ENCODE measurements at regions not wholly inside any gene's neighbourhood (a gene's known extent, or its start where the extent isn't known, plus 50 kb on each side); places are given as distances from the start of the nearest gene placed in this dataset.

GRCh38 chr9:84111726-84112125, 131.1 kb downstream of the RMI1 start:
- TF ChIP-seq MYC (IDR thresholded peaks at IDR 0.05; ENCODE audit: low read depth, low read length) (no peak), FOS (IDR thresholded peaks at IDR 0.05; ENCODE audit: borderline replicate concordance, insufficient read depth, low read length) (no peak), POLR2A (IDR thresholded peaks at IDR 0.05; ENCODE audit: low read depth, low read length) (no peak), POLR2AphosphoS5 (IDR thresholded peaks at IDR 0.05; ENCODE audit: insufficient read depth, low read depth, low read length) (no peak), GATA2 (IDR thresholded peaks at IDR 0.05; ENCODE audit: insufficient read depth, insufficient read length, low read depth, low read length) (no peak), EZH2 (IDR thresholded peaks at IDR 0.05; ENCODE audit: borderline replicate concordance, low read depth, low read length, severe bottlenecking) (no peak), MAX (IDR thresholded peaks at IDR 0.05; ENCODE audit: insufficient read depth, insufficient read length) (no peak), JUN (IDR thresholded peaks at IDR 0.05; ENCODE audit: borderline replicate concordance, insufficient read depth, insufficient read length, low read depth) (no peak), CTCF (IDR thresholded peaks at IDR 0.05; ENCODE audit: extremely low read depth in 1 of 2, insufficient read depth in 1 of 2, low read depth in 1 of 2, low read length in 2 of 2) (no peak)
- dilution Hi-C loops (cut with MboI; ENCODE audit: extremely low pct_ligation_motif_present, low sequenced_read_pairs) (no loop called here), intact Hi-C loops (cut with micrococcal nuclease) (no loop called here)
- no peak overlapping the region for H3K4me2 ChIP-seq (ENCODE audit: insufficient read depth, low read length)
- BruUV-seq (replicated peaks) = no TSS peak
- H3K4me3 ChIP-seq (replicated peaks in 1 of 3; ENCODE audit: insufficient read depth in 1 of 3, low read depth in 1 of 3, low read length in 3 of 3) = no peak overlapping the region
- no peaks in the 10 kb centered on the region for H3K4me1 ChIP-seq (ENCODE audit: control insufficient read depth, extremely low read depth, insufficient read depth, low read length)
- no peaks in the 10 kb centered on the region for H4K20me1 ChIP-seq (replicated peaks; ENCODE audit: control insufficient read depth, extremely low read depth, insufficient read depth, low read length)
- no peak overlapping the region for H2AFZ ChIP-seq (ENCODE audit: low read depth, low read length)
- no peaks in the 10 kb centered on the region for H3K27me3 ChIP-seq (ENCODE audit: control insufficient read depth in 2 of 2, insufficient read depth in 2 of 2, low read length in 2 of 2)
- FAIRE-seq = no peak
- ChIA-PET POLR2A (no interaction called here), CTCF (no interaction called here)
- no peak overlapping the region for H3K27ac ChIP-seq (ENCODE audit: insufficient read depth, low read depth, low read length)
- no peaks in the 10 kb centered on the region for H3K79me2 ChIP-seq (ENCODE audit: control insufficient read depth, insufficient read depth, low read length)
- DNase-seq (ENCODE audit: low read depth, low spot score) = no peak
- H3K9ac ChIP-seq (replicated peaks; ENCODE audit: extremely low read depth, insufficient read depth, low read length) = no peak overlapping the region
- H3K36me3 ChIP-seq (ENCODE audit: control insufficient read depth in 2 of 2, extremely low read depth in 1 of 2, insufficient read depth in 2 of 2, low read length in 2 of 2) = no peaks in the 10 kb centered on the region
- H3K9me1 ChIP-seq (replicated peaks; ENCODE audit: control insufficient read depth, extremely low read depth, insufficient read depth, low read length) = no peaks in the 10 kb centered on the region
- no peaks in the 10 kb centered on the region for H3K9me3 ChIP-seq (replicated peaks; ENCODE audit: control insufficient read depth, insufficient read depth, low read length)

Measured in endothelial cell of umbilical vein (primary cell).